ENCODE measurements at regions not wholly inside any gene's neighbourhood (a gene's known extent, or its start where the extent isn't known, plus 50 kb on each side); places are given as distances from the start of the nearest gene placed in this dataset.

DNA sequence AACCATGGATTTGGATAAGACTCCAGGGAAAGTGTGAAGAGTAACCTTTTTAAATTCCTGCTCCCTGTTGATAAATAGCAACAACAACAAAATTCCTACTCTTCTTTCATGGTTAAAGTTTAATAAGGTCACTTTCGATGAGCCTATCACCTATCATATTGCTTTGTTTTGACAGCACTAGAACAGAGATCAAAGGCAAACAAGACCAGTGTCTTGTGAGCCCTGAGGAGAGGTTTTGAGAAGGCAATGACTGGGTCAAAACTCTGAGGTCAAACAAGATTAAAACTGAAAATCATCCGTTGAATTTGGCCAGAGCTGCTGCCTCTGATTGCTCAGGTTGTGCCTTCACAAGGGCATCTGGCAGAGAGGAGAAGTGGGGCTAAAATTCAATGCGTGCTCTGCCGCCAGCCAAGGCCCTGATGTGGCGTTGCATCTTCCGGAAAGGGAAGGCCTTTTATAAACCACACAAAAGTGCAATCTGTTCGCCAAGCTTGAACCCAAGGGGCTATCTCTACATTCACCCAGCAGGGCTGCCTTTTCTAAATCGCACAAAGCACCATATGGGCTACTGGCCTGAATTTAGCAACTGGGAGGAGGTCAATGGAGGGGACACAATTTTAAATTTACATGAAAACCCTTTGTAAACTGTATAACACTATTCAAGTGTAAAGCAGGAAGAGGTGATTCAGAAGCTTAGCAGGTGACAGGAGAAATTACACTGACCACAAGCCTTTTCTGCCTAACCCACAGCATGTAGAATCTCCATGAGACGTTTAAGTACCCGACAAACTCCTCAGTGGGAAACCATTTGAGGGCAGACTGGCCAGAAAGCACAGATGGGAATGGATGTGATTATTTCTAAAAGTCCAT lies 140.8 kb downstream of the DAD1 start:
- H3K4me2 ChIP-seq = peak overlapping the region; percentile 78
- ChIA-PET CTCF (no interaction called here), POLR2A (ENCODE audit: unreplicated experiment) (no interaction called here)
- no peaks in the 10 kb centered on the region for H3K36me3 ChIP-seq (ENCODE audit: low read depth)
- intact Hi-C loops (cut with micrococcal nuclease; ENCODE audit: unreplicated experiment) = no loop called here
- no peak overlapping the region for H3K4me3 ChIP-seq
- peak overlapping the region; percentile 43; the same call in 1 of the 2 replicates for H2AFZ ChIP-seq
- no peaks in the 10 kb centered on the region for H3K9me3 ChIP-seq (ENCODE audit: insufficient read depth, low read depth)
- TF ChIP-seq, protein P1, sequence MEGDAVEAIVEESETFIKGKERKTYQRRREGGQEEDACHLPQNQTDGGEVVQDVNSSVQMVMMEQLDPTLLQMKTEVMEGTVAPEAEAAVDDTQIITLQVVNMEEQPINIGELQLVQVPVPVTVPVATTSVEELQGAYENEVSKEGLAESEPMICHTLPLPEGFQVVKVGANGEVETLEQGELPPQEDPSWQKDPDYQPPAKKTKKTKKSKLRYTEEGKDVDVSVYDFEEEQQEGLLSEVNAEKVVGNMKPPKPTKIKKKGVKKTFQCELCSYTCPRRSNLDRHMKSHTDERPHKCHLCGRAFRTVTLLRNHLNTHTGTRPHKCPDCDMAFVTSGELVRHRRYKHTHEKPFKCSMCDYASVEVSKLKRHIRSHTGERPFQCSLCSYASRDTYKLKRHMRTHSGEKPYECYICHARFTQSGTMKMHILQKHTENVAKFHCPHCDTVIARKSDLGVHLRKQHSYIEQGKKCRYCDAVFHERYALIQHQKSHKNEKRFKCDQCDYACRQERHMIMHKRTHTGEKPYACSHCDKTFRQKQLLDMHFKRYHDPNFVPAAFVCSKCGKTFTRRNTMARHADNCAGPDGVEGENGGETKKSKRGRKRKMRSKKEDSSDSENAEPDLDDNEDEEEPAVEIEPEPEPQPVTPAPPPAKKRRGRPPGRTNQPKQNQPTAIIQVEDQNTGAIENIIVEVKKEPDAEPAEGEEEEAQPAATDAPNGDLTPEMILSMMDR (conservative IDR thresholded peaks at IDR 0.05) = no peak
- TF ChIP-seq EZH2 (IDR thresholded peaks at IDR 0.05; ENCODE audit: low read depth) = no peak
- peak in 1 of 2 experiments; percentile 65 for DNase-seq
- H3K27ac ChIP-seq = peak overlapping the region; percentile 98
- BruUV-seq (replicated peaks) = no TSS peak
- no peaks in the 10 kb centered on the region for H3K79me2 ChIP-seq (ENCODE audit: low read depth)
- H3K4me1 ChIP-seq (replicated peaks; ENCODE audit: insufficient read depth) = peaks cover 45% of the 10 kb centered on the region
- H3K9me2 ChIP-seq (ENCODE audit: insufficient read depth) = no peaks in the 10 kb centered on the region
- H3K27me3 ChIP-seq (ENCODE audit: insufficient read depth, low read depth) = no peaks in the 10 kb centered on the region
- H4K20me1 ChIP-seq (ENCODE audit: insufficient read depth) = no peaks in the 10 kb centered on the region
- H3F3A ChIP-seq (ENCODE audit: insufficient read depth, low read depth) = peaks cover 32% of the 10 kb centered on the region; the same call in 1 of the 2 replicates

DNA sequence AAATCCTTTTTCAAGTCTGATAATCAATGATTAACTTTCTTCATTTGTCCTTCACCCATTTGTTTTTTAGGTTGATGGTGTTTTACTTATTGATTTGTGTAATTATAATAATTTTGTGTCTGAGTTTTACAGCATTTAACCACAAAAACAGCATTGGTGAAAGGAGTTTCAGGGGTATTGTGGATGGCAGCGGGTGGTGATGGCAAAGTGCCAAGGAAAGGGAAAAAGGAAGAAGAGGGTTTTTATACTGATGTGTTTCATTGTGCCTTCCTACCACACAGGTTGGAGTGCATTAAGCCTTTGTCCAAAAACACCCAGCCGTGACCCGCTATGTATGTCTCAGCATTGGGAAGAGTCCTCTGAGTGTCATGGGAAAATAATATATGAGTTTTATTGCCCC lies 150.3 kb downstream of the DAD1 start:
- H3K27me3 ChIP-seq (ENCODE audit: insufficient read depth, low read depth) = no peaks in the 10 kb centered on the region
- DNase-seq = no peak
- intact Hi-C loops (cut with micrococcal nuclease; ENCODE audit: unreplicated experiment) = no loop called here
- no TSS peak for BruUV-seq (replicated peaks)
- ChIA-PET POLR2A (ENCODE audit: unreplicated experiment) (no interaction called here), CTCF (no interaction called here)
- TF ChIP-seq EZH2 (IDR thresholded peaks at IDR 0.05; ENCODE audit: low read depth) = no peak
- TF ChIP-seq, protein P1 (conservative IDR thresholded peaks at IDR 0.05) = no peak
- no peaks in the 10 kb centered on the region for H3F3A ChIP-seq (ENCODE audit: insufficient read depth, low read depth)
- no peak overlapping the region for H3K27ac ChIP-seq
- no peaks in the 10 kb centered on the region for H4K20me1 ChIP-seq (ENCODE audit: insufficient read depth)
- no peaks in the 10 kb centered on the region for H3K36me3 ChIP-seq (ENCODE audit: low read depth)
- no peaks in the 10 kb centered on the region for H3K79me2 ChIP-seq (ENCODE audit: low read depth)
- H3K9me3 ChIP-seq (ENCODE audit: insufficient read depth, low read depth) = no peaks in the 10 kb centered on the region
- H3K4me3 ChIP-seq = no peak overlapping the region
- no peaks in the 10 kb centered on the region for H3K9me2 ChIP-seq (ENCODE audit: insufficient read depth)
- peaks cover 5% of the 10 kb centered on the region for H3K4me1 ChIP-seq (replicated peaks; ENCODE audit: insufficient read depth)
- no peak overlapping the region for H2AFZ ChIP-seq
- H3K4me2 ChIP-seq = no peak overlapping the region

DNA sequence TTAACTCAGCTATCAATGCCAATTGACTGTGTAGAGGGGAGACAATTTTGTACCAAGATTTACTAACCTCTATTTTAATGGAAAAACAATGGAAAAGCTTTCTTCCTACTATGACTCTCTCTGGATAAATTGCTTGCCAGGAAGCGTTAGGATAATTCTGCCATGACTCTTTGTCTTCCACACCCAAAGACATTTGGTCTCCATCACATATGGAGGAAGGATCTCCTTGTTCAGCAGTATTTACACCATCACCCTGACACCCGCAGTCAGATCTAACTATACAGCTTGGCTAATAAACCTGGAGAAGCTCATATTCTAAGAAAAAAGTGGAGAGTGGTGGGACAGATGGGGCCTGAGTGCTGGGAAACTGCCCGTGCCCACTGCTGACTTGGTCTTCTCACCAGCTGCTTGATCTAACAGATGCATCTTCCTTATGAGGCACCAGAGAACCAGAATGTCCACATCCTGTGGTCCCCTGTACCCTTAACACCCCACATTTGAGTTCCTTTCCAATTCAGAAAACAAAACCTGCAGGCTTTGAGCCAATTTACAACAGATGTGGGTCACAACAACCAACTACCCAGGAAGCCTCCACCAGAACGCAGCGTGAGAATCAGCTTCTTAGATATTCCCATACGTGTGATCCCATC lies 154.0 kb downstream of the DAD1 start:
- H3K4me1 ChIP-seq (replicated peaks; ENCODE audit: insufficient read depth) = peaks cover 31% of the 10 kb centered on the region
- intact Hi-C loops (cut with micrococcal nuclease; ENCODE audit: unreplicated experiment) = no loop called here
- H3K79me2 ChIP-seq (ENCODE audit: low read depth) = no peaks in the 10 kb centered on the region
- no peaks in the 10 kb centered on the region for H4K20me1 ChIP-seq (ENCODE audit: insufficient read depth)
- H2AFZ ChIP-seq = no peak overlapping the region
- no peak overlapping the region for H3K27ac ChIP-seq
- no peak for DNase-seq
- CTCF ChIA-PET = no interaction called here
- H3K9me3 ChIP-seq (ENCODE audit: insufficient read depth, low read depth) = no peaks in the 10 kb centered on the region
- no peaks in the 10 kb centered on the region for H3K9me2 ChIP-seq (ENCODE audit: insufficient read depth)
- H3K36me3 ChIP-seq (ENCODE audit: low read depth) = no peaks in the 10 kb centered on the region
- POLR2A ChIA-PET (ENCODE audit: unreplicated experiment) = no interaction called here
- no peak overlapping the region for H3K4me3 ChIP-seq
- H3K27me3 ChIP-seq (ENCODE audit: insufficient read depth, low read depth) = no peaks in the 10 kb centered on the region
- H3K4me2 ChIP-seq = no peak overlapping the region
- H3F3A ChIP-seq (ENCODE audit: insufficient read depth, low read depth) = peaks cover 17% of the 10 kb centered on the region
- no TSS peak for BruUV-seq (replicated peaks)
- TF ChIP-seq, protein P1 (conservative IDR thresholded peaks at IDR 0.05) = no peak
- TF ChIP-seq EZH2 (IDR thresholded peaks at IDR 0.05; ENCODE audit: low read depth) = no peak

All from PC-9 (cell line).